ENCODE measurements at regions not wholly inside any gene's neighbourhood (a gene's known extent, or its start where the extent isn't known, plus 50 kb on each side); places are given as distances from the start of the nearest gene placed in this dataset.

- no peak overlapping the region for H3K4me3 ChIP-seq (ENCODE audit: low read length)
- H3K27ac ChIP-seq (ENCODE audit: low read length) = no peak overlapping the region
- no peak overlapping the region for H3K4me2 ChIP-seq (ENCODE audit: low read depth, low read length)
- H3K9ac ChIP-seq (ENCODE audit: low read length) = no peak overlapping the region
- H4K20me1 ChIP-seq (ENCODE audit: insufficient read depth, low read length) = no peaks in the 10 kb centered on the region
- no peaks in the 10 kb centered on the region for H3K4me1 ChIP-seq (ENCODE audit: low read length)
- no peaks in the 10 kb centered on the region for H3F3A ChIP-seq (ENCODE audit: insufficient read depth, low read length)
- no peaks in the 10 kb centered on the region for H3K9me2 ChIP-seq (replicated peaks; ENCODE audit: insufficient read depth, low read length)
- H3K36me3 ChIP-seq (replicated peaks; ENCODE audit: insufficient read depth, low read length) = no peaks in the 10 kb centered on the region
- TF ChIP-seq EZH2phosphoT487 (IDR thresholded peaks at IDR 0.05; ENCODE audit: low read length) (no peak), EZH2 (optimal IDR thresholded peaks at IDR 0.05; ENCODE audit: low read depth, low read length) (no peak)
- TF ChIP-seq, protein P1, sequence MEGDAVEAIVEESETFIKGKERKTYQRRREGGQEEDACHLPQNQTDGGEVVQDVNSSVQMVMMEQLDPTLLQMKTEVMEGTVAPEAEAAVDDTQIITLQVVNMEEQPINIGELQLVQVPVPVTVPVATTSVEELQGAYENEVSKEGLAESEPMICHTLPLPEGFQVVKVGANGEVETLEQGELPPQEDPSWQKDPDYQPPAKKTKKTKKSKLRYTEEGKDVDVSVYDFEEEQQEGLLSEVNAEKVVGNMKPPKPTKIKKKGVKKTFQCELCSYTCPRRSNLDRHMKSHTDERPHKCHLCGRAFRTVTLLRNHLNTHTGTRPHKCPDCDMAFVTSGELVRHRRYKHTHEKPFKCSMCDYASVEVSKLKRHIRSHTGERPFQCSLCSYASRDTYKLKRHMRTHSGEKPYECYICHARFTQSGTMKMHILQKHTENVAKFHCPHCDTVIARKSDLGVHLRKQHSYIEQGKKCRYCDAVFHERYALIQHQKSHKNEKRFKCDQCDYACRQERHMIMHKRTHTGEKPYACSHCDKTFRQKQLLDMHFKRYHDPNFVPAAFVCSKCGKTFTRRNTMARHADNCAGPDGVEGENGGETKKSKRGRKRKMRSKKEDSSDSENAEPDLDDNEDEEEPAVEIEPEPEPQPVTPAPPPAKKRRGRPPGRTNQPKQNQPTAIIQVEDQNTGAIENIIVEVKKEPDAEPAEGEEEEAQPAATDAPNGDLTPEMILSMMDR (IDR thresholded peaks at IDR 0.05; ENCODE audit: low read length) = no peak
- H2AFZ ChIP-seq (ENCODE audit: low read length) = no peak overlapping the region
- no peaks in the 10 kb centered on the region for H3K79me2 ChIP-seq (ENCODE audit: low read length)
- H3K9me3 ChIP-seq (replicated peaks; ENCODE audit: insufficient read depth, low read length) = no peaks in the 10 kb centered on the region
- H3K27me3 ChIP-seq (replicated peaks; ENCODE audit: insufficient read depth, low read length) = no peaks in the 10 kb centered on the region
- DNase-seq = no peak
These were observed 378.6 kb upstream of the EPHA5 start for GRCh38 chr4:66048861-66049260.

- Histone ChIP-seq H3K27ac (ENCODE audit: low read length) (no peak overlapping the region), H4K20me1 (ENCODE audit: insufficient read depth, low read length) (no peaks in the 10 kb centered on the region), H3K9me2 (replicated peaks; ENCODE audit: insufficient read depth, low read length) (no peaks in the 10 kb centered on the region), H2AFZ (ENCODE audit: low read length) (no peak overlapping the region), H3K9ac (ENCODE audit: low read length) (no peak overlapping the region), H3K36me3 (replicated peaks; ENCODE audit: insufficient read depth, low read length) (no peaks in the 10 kb centered on the region), H3F3A (ENCODE audit: insufficient read depth, low read length) (no peaks in the 10 kb centered on the region), H3K9me3 (replicated peaks; ENCODE audit: insufficient read depth, low read length) (no peaks in the 10 kb centered on the region), H3K4me1 (ENCODE audit: low read length) (no peaks in the 10 kb centered on the region), H3K27me3 (replicated peaks; ENCODE audit: insufficient read depth, low read length) (no peaks in the 10 kb centered on the region), H3K4me2 (ENCODE audit: low read depth, low read length) (no peak overlapping the region), H3K79me2 (ENCODE audit: low read length) (no peaks in the 10 kb centered on the region), H3K4me3 (ENCODE audit: low read length) (no peak overlapping the region)
- TF ChIP-seq EZH2 (optimal IDR thresholded peaks at IDR 0.05; ENCODE audit: low read depth, low read length) = no peak
- TF ChIP-seq, protein P1 (IDR thresholded peaks at IDR 0.05; ENCODE audit: low read length) = no peak
- TF ChIP-seq EZH2phosphoT487 (IDR thresholded peaks at IDR 0.05; ENCODE audit: low read length) = no peak
- DNase-seq = no peak
These were observed 375.6 kb upstream of the EPHA5 start for GRCh38 chr4:66045913-66046312.

DNA sequence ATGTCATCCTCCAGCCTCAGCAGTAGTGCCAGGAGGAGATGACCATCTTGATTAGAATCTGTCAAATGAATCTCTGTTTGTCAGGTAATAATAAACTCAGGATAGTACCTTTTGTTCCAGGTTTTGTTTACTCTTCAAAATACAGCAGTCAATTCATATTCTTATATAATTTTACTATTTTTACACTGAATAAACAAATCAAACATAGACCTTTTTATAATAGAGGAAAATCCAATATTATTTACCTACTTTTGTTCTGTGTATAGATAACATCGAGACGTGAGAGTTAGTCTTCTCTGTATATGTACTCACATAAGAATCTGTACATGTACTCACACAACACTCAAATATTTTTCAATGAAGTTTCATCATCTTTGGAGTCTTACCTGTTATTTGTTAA, 365.4 kb upstream of the EPHA5 start:
- Histone ChIP-seq H3F3A (ENCODE audit: insufficient read depth, low read length) (no peaks in the 10 kb centered on the region), H3K9me3 (replicated peaks; ENCODE audit: insufficient read depth, low read length) (no peaks in the 10 kb centered on the region), H4K20me1 (ENCODE audit: insufficient read depth, low read length) (no peaks in the 10 kb centered on the region), H3K9me2 (replicated peaks; ENCODE audit: insufficient read depth, low read length) (no peaks in the 10 kb centered on the region), H3K4me1 (ENCODE audit: low read length) (no peaks in the 10 kb centered on the region), H3K79me2 (ENCODE audit: low read length) (no peaks in the 10 kb centered on the region), H2AFZ (ENCODE audit: low read length) (no peak overlapping the region), H3K27ac (ENCODE audit: low read length) (no peak overlapping the region), H3K4me3 (ENCODE audit: low read length) (no peak overlapping the region), H3K36me3 (replicated peaks; ENCODE audit: insufficient read depth, low read length) (no peaks in the 10 kb centered on the region), H3K27me3 (replicated peaks; ENCODE audit: insufficient read depth, low read length) (no peaks in the 10 kb centered on the region), H3K9ac (ENCODE audit: low read length) (no peak overlapping the region), H3K4me2 (ENCODE audit: low read depth, low read length) (no peak overlapping the region)
- no peak for TF ChIP-seq EZH2phosphoT487 (IDR thresholded peaks at IDR 0.05; ENCODE audit: low read length)
- TF ChIP-seq, protein P1 (IDR thresholded peaks at IDR 0.05; ENCODE audit: low read length) = no peak
- TF ChIP-seq EZH2 (optimal IDR thresholded peaks at IDR 0.05; ENCODE audit: low read depth, low read length) = no peak
- DNase-seq = no peak

Measured in MM.1S (cell line).